ENCODE measurements at regions not wholly inside any gene's neighbourhood (a gene's known extent, or its start where the extent isn't known, plus 50 kb on each side); places are given as distances from the start of the nearest gene placed in this dataset.

DNA sequence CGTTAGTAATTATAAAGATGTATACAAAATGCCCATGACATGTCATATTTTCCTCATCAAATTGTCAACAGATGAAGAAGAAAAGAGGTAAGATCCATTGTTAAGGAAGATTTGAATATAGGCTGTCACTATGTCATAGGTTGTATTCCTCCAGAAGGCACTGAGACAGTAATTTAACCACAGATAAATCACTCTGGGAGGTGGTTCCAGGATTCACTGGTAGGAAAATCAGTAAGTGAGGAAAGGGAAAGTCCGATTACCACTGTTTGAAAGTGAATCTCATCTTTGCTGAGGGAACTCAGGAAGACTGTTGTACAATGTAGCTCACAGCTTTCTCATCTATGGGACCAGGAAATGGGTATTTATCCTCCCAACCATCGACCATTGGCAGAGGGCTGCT is 152.8 kb upstream of the TMEFF2 start:
- no peak for DNase-seq (ENCODE audit: low read depth)

DNA sequence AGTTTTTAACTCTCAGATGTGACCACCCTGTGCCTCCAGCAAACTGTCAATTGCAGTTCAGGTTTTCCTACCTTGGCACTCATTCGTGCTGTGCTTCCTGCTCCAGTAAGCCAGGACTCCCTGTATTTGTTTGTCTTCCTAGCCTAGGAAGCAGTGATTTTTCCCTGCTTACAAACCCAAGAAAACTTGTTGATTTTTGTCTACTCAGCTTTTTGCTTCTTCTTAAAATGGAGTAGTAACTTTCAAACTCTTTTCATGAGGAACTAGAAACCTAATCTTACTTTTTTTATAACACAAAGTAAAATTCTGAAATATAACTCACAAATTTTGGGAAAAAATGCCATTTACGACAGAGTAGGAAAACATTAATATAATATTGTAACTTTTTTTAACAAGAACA is 150.6 kb upstream of the TMEFF2 start:
- no peak for DNase-seq (ENCODE audit: low read depth)

DNA sequence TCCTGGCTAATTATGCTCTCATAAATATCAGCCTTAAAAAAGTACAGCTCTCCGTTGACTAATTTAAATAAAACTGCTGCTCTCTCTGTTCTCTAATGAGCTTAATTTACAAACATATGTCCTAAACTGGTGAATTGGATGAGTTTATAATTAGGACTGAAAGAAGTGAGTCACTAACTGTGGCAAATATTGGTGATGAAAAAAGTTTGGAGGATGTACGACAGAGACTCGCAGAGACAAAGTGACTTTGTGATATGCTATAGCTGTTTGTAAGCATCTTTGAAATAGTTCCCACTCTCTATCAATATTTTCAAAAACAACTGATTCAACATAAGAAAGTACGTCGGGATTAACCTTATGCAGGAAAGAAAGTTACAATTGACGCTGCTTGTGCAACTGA is 138.9 kb upstream of the TMEFF2 start:
- no peak for DNase-seq (ENCODE audit: low read depth)

DNA sequence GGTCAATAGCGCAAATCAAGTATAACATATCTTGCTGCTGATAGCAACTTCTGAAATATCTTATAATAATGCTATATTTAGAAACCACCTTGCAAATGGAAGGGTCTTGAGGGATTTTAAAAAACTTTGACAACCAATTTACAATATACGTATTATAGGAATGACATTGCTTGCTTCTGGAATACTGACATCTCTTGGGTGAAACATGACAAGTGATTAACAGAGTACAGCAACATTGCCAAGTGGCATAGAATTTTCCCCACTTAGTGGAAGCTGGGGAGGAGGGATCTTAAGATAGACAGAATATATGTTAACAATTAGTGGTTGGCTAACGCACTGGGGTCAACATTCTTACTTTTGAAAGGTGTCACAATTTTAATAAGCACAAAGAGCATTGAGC is 133.6 kb upstream of the TMEFF2 start:
- no peak for DNase-seq (ENCODE audit: low read depth)

DNA sequence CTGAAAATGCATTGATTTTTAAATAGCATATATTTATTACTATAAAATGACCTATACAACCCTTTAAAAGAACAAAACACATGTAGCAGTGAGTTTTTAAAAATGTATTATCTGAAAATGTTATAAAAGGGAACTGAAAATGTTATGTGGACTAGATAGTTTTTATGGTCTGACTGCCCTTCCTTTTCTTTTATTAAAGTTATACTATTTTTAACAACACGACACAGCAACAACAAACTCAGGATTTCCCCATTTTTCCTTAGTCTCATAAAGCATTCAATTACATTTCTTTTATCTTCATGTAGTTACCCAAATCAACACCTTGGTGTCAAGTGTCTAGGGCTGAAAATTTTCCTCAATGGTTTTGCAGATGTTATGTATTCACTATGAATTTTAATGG is 132.8 kb upstream of the TMEFF2 start:
- no peak for DNase-seq (ENCODE audit: low read depth)

DNA sequence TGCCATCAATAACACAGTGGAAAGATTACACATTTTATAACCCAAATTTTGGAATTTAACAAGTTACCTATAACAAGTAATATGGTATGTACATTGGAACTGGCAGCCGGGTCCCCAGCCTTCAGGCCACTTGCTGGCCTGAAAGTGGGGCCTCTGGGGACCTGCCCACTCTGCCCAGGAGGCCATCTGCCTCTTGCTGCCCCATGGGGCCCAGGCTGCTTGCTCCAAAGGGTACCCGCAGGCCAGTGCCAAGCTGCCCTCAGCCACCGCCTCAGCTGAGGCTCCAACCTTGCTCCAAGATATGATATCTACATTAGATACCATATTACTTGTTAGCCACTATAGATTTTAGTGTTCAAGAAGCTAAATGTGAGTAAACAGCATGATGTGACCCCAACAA is 120.8 kb upstream of the TMEFF2 start:
- no peak for DNase-seq (ENCODE audit: low read depth)

DNA sequence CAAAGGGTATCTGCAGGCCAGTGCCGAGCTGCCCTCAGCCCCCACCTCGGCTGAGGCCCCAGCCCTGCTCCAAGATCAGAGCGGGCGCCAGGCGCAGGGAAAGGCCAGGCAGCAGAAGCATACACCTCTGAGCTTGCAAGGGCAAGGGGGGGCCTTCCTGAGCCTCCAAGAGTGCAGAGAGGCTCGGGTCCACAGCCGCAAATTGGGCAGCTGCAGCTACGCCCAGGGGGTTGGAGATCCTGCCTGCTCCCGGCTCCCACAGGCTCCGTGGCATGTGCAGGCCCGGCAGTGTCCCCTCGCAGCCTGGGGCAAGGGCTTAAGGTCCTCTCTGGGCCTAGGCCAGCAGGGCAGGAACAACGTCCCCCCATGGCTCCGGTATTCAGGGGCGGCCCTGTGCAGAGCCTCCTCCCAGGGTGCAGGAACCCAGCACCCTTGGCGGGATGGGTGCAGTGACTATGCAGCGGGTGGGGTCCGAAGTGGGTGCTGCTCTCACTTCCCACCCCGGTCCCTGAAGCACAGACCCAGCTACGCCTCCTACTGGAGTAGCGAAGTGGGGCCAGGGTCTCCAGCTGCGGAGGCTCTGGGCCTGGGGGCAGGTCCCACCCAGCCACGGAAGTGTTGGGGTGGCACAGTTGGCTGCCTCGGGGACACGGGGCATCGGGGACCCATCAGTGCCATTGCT is 120.2 kb upstream of the TMEFF2 start:
- DNase-seq (ENCODE audit: low read depth), result no peak

DNA sequence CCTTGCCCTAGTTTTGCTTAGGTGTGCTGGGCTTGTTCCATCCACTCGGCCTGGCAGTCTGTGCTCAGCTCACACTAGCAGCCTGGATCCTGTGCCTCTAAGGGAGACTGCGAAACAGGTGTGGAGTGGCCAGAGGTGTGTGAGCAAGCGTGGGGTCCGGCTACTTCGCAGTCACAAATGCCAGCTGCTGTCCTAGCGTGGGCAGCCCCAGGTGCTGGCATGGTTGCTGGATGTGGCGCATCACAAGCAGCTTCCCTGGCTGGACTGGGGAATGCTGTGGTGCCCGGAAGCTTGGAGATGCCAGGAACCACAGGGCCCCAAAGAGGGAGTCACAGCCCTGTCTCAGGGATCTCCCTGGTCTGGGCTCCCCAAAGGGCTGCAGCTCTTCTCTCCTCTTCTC is 119.0 kb upstream of the TMEFF2 start:
- DNase-seq (ENCODE audit: low read depth), result no peak

DNA sequence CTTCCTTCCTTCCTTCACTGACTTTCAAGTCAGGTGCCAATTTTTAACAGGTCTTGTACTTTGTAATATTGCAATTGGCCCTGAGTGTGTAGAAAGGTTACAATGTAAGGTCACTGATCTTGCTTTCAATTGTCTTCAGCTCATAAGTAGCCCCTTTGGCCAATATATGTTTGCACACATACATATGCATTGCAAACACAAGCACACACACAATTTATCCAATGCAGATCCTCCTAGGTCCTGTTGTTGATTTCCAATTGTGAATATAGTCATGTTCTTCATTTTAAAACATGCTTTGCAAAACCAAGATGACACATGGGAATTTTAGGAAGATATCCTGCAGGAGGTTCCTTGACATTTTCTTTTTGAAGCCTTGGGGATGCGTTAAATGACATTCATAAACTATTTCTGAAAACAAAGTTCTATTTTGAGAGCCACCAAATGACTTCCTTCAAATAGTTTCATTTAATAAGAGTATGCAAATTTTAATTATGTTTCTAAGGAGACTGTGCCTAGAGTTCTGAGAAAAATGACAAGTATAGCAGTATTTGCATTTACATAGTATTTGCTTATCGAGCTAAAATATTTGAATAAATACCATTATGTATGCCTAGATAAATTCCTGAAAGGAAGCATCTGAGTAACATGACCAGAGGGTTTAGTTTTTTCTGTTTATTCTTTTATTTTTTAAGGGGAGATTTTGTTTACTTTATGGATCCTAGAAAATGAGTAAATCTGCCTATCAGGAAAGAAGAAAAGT is 117.1 kb upstream of the TMEFF2 start:
- DNase-seq (ENCODE audit: low read depth), result no peak

DNA sequence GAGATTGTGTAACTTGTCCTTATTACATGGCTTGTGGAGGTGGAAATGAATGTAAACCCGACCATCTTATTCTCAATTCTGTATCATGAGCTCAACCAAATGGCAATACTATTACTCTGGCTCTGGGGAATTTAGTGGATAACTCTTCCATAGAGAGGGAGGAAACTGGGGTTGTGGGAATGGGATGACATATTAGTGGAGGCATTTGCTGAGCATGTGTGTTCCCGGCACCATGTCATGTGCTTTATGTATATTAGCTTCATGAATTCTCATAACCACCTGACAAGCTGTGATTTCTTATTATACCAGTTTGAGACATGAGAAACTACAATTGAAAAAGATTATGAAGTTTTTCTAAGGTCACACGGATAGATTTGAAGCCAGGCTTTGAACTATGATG is 112.8 kb upstream of the TMEFF2 start:
- no peak for DNase-seq (ENCODE audit: low read depth)

DNA sequence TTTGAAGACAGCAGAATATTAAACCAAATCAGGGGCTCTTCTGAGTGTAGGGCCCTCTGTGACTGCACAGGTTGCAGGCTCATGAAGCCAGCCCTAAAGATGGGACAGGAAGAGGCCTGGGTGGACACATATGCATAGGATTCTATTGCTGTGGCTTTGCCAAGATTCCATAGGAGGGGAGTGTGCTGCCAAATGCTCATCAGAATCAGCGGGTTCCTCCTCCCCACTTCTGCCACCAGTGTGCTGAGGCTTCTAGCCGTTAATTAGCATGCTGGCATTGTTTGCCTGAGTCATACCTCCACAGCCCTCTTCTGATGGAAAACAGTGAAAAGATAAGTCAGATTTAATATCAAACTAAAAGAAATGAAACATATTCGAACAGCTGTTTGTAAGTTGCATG is 103.9 kb upstream of the TMEFF2 start:
- no peak for DNase-seq (ENCODE audit: low read depth)

DNA sequence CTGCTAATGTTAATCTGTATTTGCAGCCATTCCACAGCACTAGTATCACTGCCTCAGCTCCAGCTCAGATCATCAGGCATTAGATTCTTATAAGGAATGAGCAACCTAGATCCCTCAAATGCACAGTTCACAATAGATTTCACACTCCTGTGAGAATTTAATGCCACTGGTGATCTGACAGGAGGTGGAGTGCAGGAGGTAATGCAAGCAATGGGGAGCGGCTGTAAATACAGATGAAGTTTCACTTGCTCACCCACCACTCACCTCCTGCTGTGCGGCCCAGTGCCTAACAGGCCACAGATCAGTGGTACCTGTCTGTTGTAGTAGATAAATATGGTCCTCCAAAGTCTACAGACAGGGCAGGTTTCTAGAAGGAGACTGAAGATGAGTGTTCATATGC is 97.7 kb upstream of the TMEFF2 start:
- no peak for DNase-seq (ENCODE audit: low read depth)

DNA sequence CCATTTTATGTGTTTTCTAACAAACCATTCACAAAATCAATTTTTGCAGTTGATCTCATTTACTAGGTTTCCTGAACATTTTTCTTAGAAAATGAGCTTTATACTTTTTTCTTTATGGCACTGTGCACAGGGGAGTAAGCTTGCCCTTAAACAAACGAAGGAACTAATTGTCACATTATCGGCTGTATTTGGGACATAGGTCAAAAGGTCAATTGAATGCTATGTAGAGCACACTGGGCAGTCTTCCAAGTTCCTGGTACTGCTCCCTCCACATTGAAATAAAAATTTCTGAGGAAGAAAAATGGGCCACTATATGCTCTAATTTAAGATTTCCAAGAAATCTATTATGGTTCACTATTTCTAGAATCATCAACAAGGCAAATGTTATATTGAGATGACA is 93.6 kb upstream of the TMEFF2 start:
- DNase-seq (ENCODE audit: low read depth), result no peak

DNA sequence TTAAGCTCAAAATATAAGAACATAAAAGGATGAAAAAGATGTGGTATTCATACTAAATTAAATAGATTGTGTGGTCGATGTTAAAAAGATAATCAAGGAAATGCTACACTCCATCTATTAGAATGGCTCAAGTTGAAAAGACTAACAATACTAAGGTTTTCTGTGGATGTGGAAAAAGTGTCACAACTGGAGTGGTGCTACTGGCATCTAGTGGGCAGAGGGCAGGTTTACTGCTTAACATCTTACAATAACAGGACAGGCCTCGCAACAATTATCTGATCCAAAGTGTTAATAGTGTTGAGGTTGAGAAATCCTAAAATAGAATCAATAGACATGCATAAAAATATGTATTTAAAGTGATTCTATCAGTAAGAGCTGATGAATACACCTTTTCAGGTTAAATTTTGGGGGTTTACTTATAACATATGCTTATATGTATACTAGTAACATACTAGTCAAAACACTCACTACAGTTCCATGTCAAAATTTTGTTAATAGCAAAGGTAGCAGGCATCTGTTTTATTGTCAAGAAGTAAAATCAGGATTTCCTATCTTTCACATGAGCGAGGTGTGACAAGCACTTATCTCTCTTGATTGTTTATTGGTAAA is 91.5 kb upstream of the TMEFF2 start:
- DNase-seq (ENCODE audit: low read depth), result no peak

DNA sequence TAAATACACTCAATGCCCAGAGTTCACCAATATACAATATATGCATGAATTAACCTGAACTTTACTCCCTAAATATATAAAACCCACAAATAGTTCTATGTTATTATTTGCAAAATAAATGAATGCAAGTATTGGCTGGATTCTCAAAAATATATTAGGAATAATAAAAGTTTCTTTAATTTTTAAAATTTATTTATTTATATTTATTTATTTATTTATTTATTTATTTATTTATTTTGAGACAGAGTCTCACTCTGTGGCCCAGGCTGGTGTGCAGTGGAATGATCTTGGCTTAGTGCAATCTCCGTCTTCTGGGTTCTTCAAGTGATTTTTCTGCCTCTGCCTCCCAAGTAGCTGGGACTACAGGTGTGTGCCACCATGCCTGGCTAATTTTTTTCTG is 88.7 kb upstream of the TMEFF2 start:
- no peak for DNase-seq (ENCODE audit: low read depth)

DNA sequence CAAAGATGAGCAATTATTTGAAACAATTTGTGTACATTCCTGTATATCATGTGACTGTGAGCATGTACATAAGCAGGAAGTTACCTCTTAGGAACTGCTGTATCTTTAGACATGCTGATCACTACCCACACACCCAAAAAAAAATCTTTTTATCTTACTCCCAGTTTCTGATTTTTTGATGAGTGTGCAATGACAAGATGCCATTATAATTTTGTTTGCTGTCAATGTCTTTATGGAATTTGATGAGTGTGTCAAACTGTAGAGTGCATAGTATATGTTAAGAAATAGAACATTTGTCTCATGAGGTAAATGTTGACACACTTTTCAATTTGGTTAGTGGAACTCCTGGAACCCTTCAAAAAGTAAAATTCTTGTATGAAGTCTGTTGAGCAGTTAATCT is 84.0 kb upstream of the TMEFF2 start:
- DNase-seq (ENCODE audit: low read depth), result no peak

DNA sequence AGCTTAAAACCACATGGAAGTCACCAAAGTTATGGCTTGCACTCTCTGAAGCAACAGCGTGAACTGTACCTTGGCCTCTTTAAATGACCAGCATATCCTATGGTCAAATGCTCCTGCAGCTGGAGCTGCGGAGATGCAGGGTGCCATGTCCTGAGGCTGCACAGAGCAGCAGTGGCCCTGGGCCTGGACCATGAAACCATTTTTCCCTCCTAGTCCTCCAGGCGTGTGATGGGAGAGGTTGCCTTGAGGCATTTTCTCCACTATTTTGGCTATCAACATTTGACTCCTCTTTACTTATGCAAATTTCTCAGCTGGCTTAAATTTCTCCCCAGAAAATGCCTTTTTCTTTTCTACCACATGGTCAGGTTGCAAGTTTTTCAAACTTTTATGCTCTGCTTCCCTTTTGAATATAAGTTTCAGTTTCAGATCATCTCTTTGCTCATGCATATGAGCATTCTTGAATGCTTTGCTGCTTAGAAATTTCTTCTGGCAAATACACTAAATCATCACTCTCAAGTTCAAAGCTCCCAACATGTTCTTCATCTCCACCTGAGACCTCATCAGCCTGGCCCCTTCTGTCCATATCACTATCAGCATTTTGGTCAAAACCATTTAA is 82.9 kb upstream of the TMEFF2 start:
- no peak for DNase-seq (ENCODE audit: low read depth)

DNA sequence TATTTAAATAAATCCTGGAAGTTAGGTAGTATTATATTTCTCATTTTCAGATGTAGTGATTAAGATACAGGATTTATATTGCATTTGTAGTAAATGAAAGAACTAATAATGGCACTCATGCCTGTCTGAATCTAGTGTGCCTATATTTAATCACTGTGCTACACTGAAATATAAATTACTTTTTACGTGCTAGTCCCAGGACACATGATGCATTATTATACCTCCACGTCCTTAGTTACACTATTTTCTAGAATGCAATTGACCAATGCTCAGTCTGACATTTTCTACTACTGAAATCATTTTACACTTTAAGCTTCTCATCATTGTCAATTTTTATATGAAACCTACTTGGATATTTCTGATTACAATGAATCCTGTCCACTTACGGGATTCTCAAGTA is 80.9 kb upstream of the TMEFF2 start:
- DNase-seq (ENCODE audit: low read depth), result no peak

DNA sequence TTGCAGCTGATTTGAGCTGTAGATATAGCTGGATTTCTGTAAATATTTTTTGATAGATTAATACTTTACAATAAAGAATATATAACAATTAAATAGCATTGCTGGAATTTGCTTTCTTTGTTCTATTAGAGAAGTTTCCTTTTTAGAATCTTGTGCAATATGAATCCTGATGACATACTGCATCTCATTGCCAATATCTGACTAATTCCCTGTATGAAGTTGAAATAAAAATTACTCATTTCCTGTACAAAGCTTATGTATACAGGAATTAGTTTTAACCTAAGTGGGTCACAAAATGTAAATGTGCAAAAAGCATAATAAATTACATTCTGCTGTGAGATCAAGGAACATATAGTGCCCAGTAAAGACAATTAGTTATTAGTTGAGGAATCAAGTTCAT is 72.8 kb upstream of the TMEFF2 start:
- DNase-seq (ENCODE audit: low read depth), result no peak

DNA sequence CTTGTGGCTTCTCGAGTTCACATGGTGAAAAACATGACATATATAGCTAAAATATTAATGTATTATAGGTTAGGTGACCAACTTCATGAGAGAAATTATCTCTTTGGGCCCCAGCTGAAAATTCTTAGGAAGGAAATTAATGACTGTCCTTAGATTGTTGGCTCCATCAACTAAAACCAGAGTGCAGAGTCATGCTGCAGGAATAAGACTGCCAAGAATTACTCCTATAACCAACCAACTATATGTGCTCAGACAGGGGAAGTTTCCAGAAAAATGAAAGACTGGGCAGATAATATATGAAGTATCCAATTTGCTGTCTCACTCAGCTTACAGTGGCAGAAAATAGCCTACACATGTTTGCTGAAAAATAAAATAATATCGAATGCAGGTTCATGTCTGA is 71.0 kb upstream of the TMEFF2 start:
- no peak for DNase-seq (ENCODE audit: low read depth)

DNA sequence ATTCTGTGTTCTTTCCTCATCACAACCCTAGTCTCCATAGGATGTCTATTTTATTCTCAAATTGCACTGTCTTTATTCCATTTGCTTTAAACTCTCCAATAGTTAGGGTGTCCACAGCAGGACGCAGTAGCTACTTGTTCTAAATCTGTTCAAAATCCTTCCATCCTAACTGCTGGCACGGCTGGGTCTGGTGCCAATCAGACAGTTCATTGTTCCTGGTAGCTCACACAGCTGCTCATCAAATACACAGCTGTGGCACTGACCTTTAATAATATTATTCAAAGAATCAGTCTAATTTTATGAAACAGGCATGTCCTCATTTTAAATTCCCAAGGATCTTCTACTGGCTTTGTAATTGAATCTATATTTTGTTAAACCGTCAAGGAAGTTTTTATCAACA is 59.7 kb upstream of the TMEFF2 start:
- no peak for DNase-seq (ENCODE audit: low read depth)

DNA sequence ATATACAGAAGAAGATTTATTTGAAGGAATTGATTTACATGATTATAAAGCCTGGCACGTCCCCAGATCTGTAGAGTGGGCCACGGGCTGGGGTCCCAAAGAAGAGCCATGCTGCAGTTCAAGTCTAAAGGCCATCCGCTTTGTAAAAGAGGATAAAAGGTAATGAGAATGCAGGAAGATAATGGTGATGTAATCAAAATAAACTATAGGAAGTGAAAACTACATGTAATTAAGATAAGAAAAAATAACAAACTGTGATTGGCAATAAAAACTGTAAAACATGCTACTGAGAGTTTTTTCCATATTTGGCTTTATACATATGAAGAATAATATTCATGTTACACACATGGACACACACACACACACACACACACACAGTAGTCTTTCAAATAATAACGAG is 59.0 kb upstream of the TMEFF2 start:
- no peak for DNase-seq (ENCODE audit: low read depth)

DNA sequence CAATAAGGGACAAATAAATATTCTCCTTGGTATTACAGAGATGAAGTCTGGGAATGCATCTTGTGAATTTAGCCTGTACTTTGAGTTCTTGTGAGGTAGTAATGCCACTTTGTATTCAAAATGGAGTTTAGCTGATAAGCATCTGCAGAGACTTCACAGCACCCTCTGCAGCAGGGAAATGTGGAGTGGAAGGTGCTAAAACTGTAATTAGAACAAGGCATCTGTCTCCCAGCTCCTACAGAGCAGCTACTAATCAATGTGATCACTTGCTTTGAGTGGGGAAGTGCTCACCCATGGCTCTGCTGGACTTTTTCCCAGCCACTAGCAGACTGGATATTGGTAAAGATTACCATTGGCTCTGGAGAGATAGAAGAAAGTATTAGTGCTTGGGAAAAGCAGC is 56.2 kb upstream of the TMEFF2 start:
- DNase-seq (ENCODE audit: low read depth), result no peak

Measured in activated T-helper 9 cell treated with anti-CD3 and anti-CD28 coated beads, Interleukin-2, amount 50 U/mL, for 16 hours (primary cell).